Prostate gland (tissue), 2 donors: ENCODE measurements at regions not wholly inside any gene's neighbourhood (a gene's known extent, or its start where the extent isn't known, plus 50 kb on each side); places are given as distances from the start of the nearest gene placed in this dataset.

Source experiments
- DNase-seq: peaks from one replicate; pipeline ENCODE4 v3.0.0-alpha.2; 2019; ENCODE audit warnings: low spot score
- H3K27ac ChIP-seq, 2 donors: fragments of 200-600 bp; sonication (generic); 2 replicates each; pipeline ENCODE4 v1.5.1; 2017 to 2019
- H3K27me3 ChIP-seq: fragments of 200-600 bp; sonication (generic); replicated peaks from 2 replicates; pipeline ENCODE4 v1.5.1; 2019; ENCODE audit not compliant: insufficient read depth
- H3K36me3 ChIP-seq, 2 donors: fragments of 200-600 bp; sonication (generic); 1 replicate in 1 of 2; 2 replicates in 1 of 2; pipeline versions ENCODE4 v1.5.1 to v1.8.1; 2017 to 2019
- H3K4me1 ChIP-seq: fragments of 200-600 bp; sonication (generic); replicated peaks from 2 replicates; pipeline ENCODE4 v1.5.1; 2019
- H3K4me3 ChIP-seq, 2 donors: fragments of 200-600 bp; sonication (generic); 2 replicates each; pipeline ENCODE4 v1.5.1; 2017 to 2019
- H3K9me3 ChIP-seq: fragments of 200-600 bp; sonication (generic); 2 replicates; pipeline ENCODE4 v1.5.1; 2017
- POLR2A ChIP-seq: fragments of 450-650 bp; IDR thresholded peaks from one replicate; pipeline ENCODE4 v1.6.1; 2016; ENCODE audit warnings: antibody characterized with exemption, mild to moderate bottlenecking
- POLR2AphosphoS5 ChIP-seq: sonication (generic); formaldehyde crosslinking; IDR thresholded peaks from one replicate; pipeline ENCODE4 v1.6.1; 2017; ENCODE audit warnings: antibody characterized with exemption
- WGBS: methylation state at CpG from one replicate; pipeline ENCODE4 v1.1.5; 2018; 5-methylcytosine and 5-hydroxymethylcytosine counted together
- intact Hi-C: fragments of 100-400 bp; cut with DNase I; formaldehyde crosslinking; loops from one replicate; pipeline ENCODE4 v1.14.2; 2022
- TF ChIP-seq, protein P1 (sequence below), 4 experiments: fragments of 200-600 bp in 2 of 4; fragments of 450-650 bp in 2 of 4; sonication (generic) in 2 of 4; IDR thresholded peaks; 1 replicate in 3 of 4; 2 replicates in 1 of 4; pipeline ENCODE4 v1.5.1; 2016 to 2019; ENCODE audit warnings: antibody characterized with exemption in 4 of 4, mild to moderate bottlenecking in 2 of 4, moderate library complexity in 2 of 4

DNA sequence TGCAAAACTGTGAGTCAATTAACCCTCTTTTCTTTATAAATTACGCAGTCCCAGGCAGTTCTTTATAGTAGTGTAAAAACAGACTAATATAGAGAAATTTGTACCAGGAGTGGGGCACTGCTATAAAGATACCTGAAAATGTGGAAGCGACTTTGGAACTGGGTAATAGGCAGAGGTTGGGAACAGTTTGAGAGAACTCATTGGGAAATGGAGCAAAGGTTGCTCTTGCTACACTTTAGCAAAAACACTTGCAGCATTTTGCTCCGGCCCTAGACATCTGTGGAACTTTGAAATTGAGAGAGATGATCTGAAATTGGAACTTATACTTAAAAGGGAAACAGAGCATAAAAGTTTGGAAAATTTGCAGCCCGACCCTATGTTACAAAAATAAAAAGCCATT is 810.9 kb downstream of the LTN1 start:
- no peaks in the 10 kb centered on the region for H3K9me3 ChIP-seq
- 95% methylated on average over 4 of the region's 4 CpGs for WGBS
- no peaks in the 10 kb centered on the region for H3K27me3 ChIP-seq
- intact Hi-C loops, result no loop called here
- TF ChIP-seq, protein P1, sequence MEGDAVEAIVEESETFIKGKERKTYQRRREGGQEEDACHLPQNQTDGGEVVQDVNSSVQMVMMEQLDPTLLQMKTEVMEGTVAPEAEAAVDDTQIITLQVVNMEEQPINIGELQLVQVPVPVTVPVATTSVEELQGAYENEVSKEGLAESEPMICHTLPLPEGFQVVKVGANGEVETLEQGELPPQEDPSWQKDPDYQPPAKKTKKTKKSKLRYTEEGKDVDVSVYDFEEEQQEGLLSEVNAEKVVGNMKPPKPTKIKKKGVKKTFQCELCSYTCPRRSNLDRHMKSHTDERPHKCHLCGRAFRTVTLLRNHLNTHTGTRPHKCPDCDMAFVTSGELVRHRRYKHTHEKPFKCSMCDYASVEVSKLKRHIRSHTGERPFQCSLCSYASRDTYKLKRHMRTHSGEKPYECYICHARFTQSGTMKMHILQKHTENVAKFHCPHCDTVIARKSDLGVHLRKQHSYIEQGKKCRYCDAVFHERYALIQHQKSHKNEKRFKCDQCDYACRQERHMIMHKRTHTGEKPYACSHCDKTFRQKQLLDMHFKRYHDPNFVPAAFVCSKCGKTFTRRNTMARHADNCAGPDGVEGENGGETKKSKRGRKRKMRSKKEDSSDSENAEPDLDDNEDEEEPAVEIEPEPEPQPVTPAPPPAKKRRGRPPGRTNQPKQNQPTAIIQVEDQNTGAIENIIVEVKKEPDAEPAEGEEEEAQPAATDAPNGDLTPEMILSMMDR (IDR thresholded peaks at IDR 0.05), result no peak
- TF ChIP-seq POLR2AphosphoS5 (no peak), POLR2A (no peak)
- H3K4me1 ChIP-seq, result no peaks in the 10 kb centered on the region
- H3K36me3 ChIP-seq, result no peaks in the 10 kb centered on the region
- no peak overlapping the region for H3K27ac ChIP-seq
- no peak for DNase-seq
- H3K4me3 ChIP-seq, result no peak overlapping the region

DNA sequence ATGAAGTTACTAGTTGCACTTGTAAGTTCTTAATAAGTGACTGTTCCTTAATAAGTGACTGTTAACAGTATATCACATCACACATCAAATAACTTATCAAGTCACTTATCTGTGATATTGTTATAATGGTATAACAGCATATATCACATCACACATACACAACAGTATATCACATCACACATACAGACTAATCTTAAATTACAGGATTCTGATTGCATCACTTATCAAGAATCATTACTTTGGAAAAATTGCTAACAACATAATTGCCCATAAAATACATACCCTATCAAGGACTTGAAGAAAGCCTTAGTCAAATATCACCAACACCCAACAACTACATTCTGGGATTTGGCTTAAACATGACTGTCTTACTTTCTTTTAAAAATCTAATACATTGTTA is 813.5 kb downstream of the LTN1 start:
- no peak for TF ChIP-seq POLR2A
- no peaks in the 10 kb centered on the region for H3K4me1 ChIP-seq
- no peaks in the 10 kb centered on the region for H3K36me3 ChIP-seq
- intact Hi-C loops, result no loop called here
- H3K9me3 ChIP-seq, result no peaks in the 10 kb centered on the region
- no peak for DNase-seq
- no peaks in the 10 kb centered on the region for H3K27me3 ChIP-seq
- H3K27ac ChIP-seq, result no peak overlapping the region
- no peak overlapping the region for H3K4me3 ChIP-seq

DNA sequence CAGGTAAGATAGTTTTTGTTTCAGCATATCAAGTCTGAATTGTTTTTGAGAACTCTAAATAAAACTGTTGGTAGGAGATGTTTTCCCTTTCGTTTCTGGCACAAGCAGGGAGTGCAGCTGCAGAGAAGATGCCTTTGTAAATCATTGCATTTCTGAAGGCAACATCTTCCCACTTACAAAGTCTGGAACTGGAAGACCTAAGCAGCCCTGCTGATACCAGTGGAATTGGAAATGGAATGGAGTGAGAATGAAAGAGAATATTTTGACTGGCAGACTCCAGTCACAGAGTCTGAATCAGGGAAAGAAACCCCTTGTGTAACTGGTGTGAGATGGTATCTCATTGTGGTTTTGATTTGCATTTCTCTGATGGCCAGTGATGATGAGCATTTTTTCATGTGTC is 815.6 kb downstream of the LTN1 start:
- H3K4me3 ChIP-seq, result no peak overlapping the region
- H3K36me3 ChIP-seq, result no peaks in the 10 kb centered on the region
- H3K9me3 ChIP-seq, result no peaks in the 10 kb centered on the region
- DNase-seq, result no peak
- no peaks in the 10 kb centered on the region for H3K27me3 ChIP-seq
- intact Hi-C loops, result no loop called here
- TF ChIP-seq, protein P1 (IDR thresholded peaks at IDR 0.05), result no peak
- TF ChIP-seq POLR2A, result no peak
- no peak for TF ChIP-seq POLR2AphosphoS5
- WGBS, result 50% methylated on average over 1 of the region's 1 CpG
- no peaks in the 10 kb centered on the region for H3K4me1 ChIP-seq
- H3K27ac ChIP-seq, result no peak overlapping the region

- intact Hi-C loops, result no loop called here
- no peak for DNase-seq
- Histone ChIP-seq H3K4me1 (no peaks in the 10 kb centered on the region), H3K9me3 (no peaks in the 10 kb centered on the region), H3K4me3 (no peak overlapping the region), H3K27ac (no peak overlapping the region), H3K36me3 (no peaks in the 10 kb centered on the region), H3K27me3 (no peaks in the 10 kb centered on the region)
- no peak for TF ChIP-seq POLR2AphosphoS5
- TF ChIP-seq POLR2A, result no peak
- TF ChIP-seq, protein P1 (IDR thresholded peaks at IDR 0.05), result no peak
Measured at GRCh38 chr21:28174701-28175100, 818.0 kb downstream of the LTN1 start.

- Histone ChIP-seq H3K27me3 (no peaks in the 10 kb centered on the region), H3K9me3 (no peaks in the 10 kb centered on the region), H3K4me1 (no peaks in the 10 kb centered on the region), H3K36me3 (no peaks in the 10 kb centered on the region), H3K4me3 (no peak overlapping the region), H3K27ac (no peak overlapping the region)
- 96% methylated on average over 2 of the region's 2 CpGs for WGBS
- TF ChIP-seq POLR2AphosphoS5 (no peak), POLR2A (no peak)
- TF ChIP-seq, protein P1 (IDR thresholded peaks at IDR 0.05), result no peak
- DNase-seq, result no peak
- intact Hi-C loops, result no loop called here
Measured at GRCh38 chr21:28174006-28174405, 818.7 kb downstream of the LTN1 start.

DNA sequence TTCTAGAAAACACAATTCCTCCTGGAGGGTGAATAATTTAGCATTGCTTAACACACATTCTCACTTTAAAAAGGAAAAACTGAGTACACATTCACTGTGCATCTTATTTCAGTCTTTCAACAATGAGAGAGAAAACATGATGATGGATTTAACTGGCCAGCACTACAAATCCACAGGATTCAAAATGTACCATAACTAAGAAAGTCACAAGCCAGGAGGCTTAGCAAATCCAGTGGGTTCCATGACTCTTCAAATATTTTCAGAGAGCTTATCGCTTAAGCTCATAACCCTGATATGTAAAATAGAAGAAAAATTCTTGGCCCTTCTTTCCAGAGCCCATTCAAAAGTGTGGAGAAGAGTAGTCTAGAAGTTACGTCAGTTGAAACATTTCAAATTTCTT is 820.3 kb downstream of the LTN1 start:
- no peak overlapping the region for H3K27ac ChIP-seq
- H3K4me1 ChIP-seq, result no peaks in the 10 kb centered on the region
- no peaks in the 10 kb centered on the region for H3K36me3 ChIP-seq
- no peak for DNase-seq
- H3K4me3 ChIP-seq, result no peak overlapping the region
- intact Hi-C loops, result no loop called here
- TF ChIP-seq POLR2AphosphoS5 (no peak), POLR2A (no peak)
- TF ChIP-seq, protein P1 (IDR thresholded peaks at IDR 0.05), result no peak
- no peaks in the 10 kb centered on the region for H3K27me3 ChIP-seq
- H3K9me3 ChIP-seq, result no peaks in the 10 kb centered on the region
- 97% methylated on average over 2 of the region's 2 CpGs for WGBS
